ENCODE measurements at regions not wholly inside any gene's neighbourhood (a gene's known extent, or its start where the extent isn't known, plus 50 kb on each side); places are given as distances from the start of the nearest gene placed in this dataset.

DNA sequence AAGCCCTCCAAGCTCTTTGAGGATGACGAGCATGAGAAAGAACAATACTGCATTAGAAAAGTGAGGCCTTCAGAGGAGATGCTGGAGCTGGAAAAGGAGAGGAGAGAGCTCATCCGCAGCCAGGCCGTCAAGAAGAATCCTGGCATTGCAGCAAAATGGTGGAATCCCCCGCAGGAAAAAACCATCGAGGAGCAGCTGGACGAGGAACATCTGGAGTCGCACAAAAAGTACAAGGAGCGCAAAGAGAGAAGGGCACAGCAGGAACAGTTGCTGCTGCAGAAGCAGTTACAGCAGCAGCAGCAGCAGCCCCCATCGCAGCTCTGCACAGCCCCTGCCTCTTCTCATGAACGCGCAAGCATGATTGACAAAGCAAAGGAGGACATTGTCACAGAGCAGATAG, 71.2 kb downstream of the C9orf152 start:
- peak overlapping the region; percentile 75; the same call in 1 of the 2 replicates for H3K14ac ChIP-seq (replicated peaks; ENCODE audit: low read depth, low read length)
- dilution Hi-C loops (cut with HindIII; ENCODE audit: low sequenced_read_pairs, unreplicated experiment): no loop called here
- TSS peak; percentile 76 for BruUV-seq (replicated peaks)
- ChIA-PET CTCF (interaction anchor here (0.6 kb wide), 1 partner anchor 46 kb away, joined by 3 read pairs; no protein-coding TSS in a partner anchor), POLR2A (ENCODE audit: unreplicated experiment) (no interaction called here)
- in situ Hi-C loops (cut with MboI; ENCODE audit: low sequenced_read_pairs): no loop called here
- H2AFZ ChIP-seq (replicated peaks; ENCODE audit: low read length, poor library complexity): no peak overlapping the region
- no peaks in the 10 kb centered on the region for H3K27me3 ChIP-seq (ENCODE audit: control insufficient read depth, insufficient read depth, low read length)
- no peak overlapping the region for H3K56ac ChIP-seq (ENCODE audit: extremely low read depth, insufficient read depth, low read length)
- no peak overlapping the region for H2BK15ac ChIP-seq (ENCODE audit: low read depth, low read length)
- H3K79me1 ChIP-seq (ENCODE audit: low read depth in 1 of 2, low read length in 2 of 2): peaks cover 29 to 77% of the 10 kb centered on the region in 2 experiments
- DNase-seq: no peak
- H2AK9ac ChIP-seq (replicated peaks; ENCODE audit: low read depth, low read length, poor library complexity): no peak overlapping the region
- no peak overlapping the region for H3K9ac ChIP-seq (ENCODE audit: low read depth, low read length)
- H3K9me1 ChIP-seq (ENCODE audit: insufficient read depth, low read length): peaks cover 42% of the 10 kb centered on the region
- no peaks in the 10 kb centered on the region for H3K9me3 ChIP-seq (ENCODE audit: control insufficient read depth, insufficient read depth, low read length)
- H3K4ac ChIP-seq (ENCODE audit: low read depth, low read length): peak overlapping the region; percentile 22
- H4K20me1 ChIP-seq (ENCODE audit: insufficient read depth, low read length): peaks cover 93% of the 10 kb centered on the region
- H3K4me2 ChIP-seq (ENCODE audit: low read depth, low read length): no peak overlapping the region
- no peak overlapping the region for H2BK120ac ChIP-seq (ENCODE audit: low read depth, low read length)
- H3K36me3 ChIP-seq (ENCODE audit: control insufficient read depth, insufficient read depth, low read length): peaks cover 33% of the 10 kb centered on the region
- peak overlapping the region in 1 of 2 experiments; percentile 34; a peak in 1 of 4 replicates for H4K8ac ChIP-seq (ENCODE audit: low read depth in 2 of 2, low read length in 2 of 2)
- intact Hi-C loops (cut with micrococcal nuclease): no loop called here
- no peak overlapping the region; the same call in 1 of the 2 replicates for H4K5ac ChIP-seq (ENCODE audit: low read depth, low read length)
- TF ChIP-seq USF2 (IDR thresholded peaks at IDR 0.05; ENCODE audit: low read depth, low read length) (no peak), MXI1 (IDR thresholded peaks at IDR 0.05; ENCODE audit: borderline replicate concordance, low read depth, low read length) (no peak), POLR2A (IDR thresholded peaks at IDR 0.05; ENCODE audit: low read depth, low read length) (no peak), FOS (IDR thresholded peaks at IDR 0.05; ENCODE audit: low read depth, low read length) (no peak), SMC3 (IDR thresholded peaks at IDR 0.05; ENCODE audit: low read depth, low read length) (no peak), CHD1 (IDR thresholded peaks at IDR 0.05; ENCODE audit: low read depth, low read length) (no peak), BHLHE40 (IDR thresholded peaks at IDR 0.05; ENCODE audit: low read depth, low read length) (no peak), CEBPB (IDR thresholded peaks at IDR 0.05; ENCODE audit: low read depth, low read length) (no peak), ELK1 (IDR thresholded peaks at IDR 0.05; ENCODE audit: borderline replicate concordance, low read depth, low read length) (no peak)
- TF ChIP-seq, protein P1, sequence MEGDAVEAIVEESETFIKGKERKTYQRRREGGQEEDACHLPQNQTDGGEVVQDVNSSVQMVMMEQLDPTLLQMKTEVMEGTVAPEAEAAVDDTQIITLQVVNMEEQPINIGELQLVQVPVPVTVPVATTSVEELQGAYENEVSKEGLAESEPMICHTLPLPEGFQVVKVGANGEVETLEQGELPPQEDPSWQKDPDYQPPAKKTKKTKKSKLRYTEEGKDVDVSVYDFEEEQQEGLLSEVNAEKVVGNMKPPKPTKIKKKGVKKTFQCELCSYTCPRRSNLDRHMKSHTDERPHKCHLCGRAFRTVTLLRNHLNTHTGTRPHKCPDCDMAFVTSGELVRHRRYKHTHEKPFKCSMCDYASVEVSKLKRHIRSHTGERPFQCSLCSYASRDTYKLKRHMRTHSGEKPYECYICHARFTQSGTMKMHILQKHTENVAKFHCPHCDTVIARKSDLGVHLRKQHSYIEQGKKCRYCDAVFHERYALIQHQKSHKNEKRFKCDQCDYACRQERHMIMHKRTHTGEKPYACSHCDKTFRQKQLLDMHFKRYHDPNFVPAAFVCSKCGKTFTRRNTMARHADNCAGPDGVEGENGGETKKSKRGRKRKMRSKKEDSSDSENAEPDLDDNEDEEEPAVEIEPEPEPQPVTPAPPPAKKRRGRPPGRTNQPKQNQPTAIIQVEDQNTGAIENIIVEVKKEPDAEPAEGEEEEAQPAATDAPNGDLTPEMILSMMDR (conservative IDR thresholded peaks at IDR 0.05; ENCODE audit: low read depth, low read length): no peak
- H2BK5ac ChIP-seq (ENCODE audit: low read depth, low read length, poor library complexity, severe bottlenecking): peak overlapping the region; percentile 63
- 0 out of 2 replicates have a peak overlapping the region, but pooled peaks have one; percentile 11 for H2AK5ac ChIP-seq (ENCODE audit: low read depth, low read length)
- H4K91ac ChIP-seq (ENCODE audit: insufficient read depth, low read depth, low read length): no peak overlapping the region; the same call in 1 of the 2 replicates
- peaks cover 33% of the 10 kb centered on the region for H3K4me1 ChIP-seq (ENCODE audit: control insufficient read depth, insufficient read depth, low read length)
- no peak overlapping the region; the same call in 1 of the 2 replicates for H2BK20ac ChIP-seq (ENCODE audit: low read depth, low read length)
- peak overlapping the region; percentile 64; the same call in 1 of the 2 replicates for H3K23ac ChIP-seq (ENCODE audit: low read depth, low read length)
- peak overlapping the region; percentile 22; the same call in 1 of the 2 replicates for H3K27ac ChIP-seq (ENCODE audit: insufficient read depth, low read length)
- ATAC-seq (ENCODE audit: low read depth): no peak
- 44% methylated on average over 11 of the region's 11 CpGs; no CpG with 5 or more reads in 1 of the 2 experiments for WGBS, 2 experiments (ENCODE audit: extremely low coverage in 2 of 2, insufficient read length in 1 of 2)
- H3K18ac ChIP-seq (ENCODE audit: low read depth, low read length): no peak overlapping the region
- H3K4me3 ChIP-seq (ENCODE audit: insufficient read depth, low read depth, low read length): no peak overlapping the region

Measured in IMR-90 (cell line).